ENCODE measurements at regions not wholly inside any gene's neighbourhood (a gene's known extent, or its start where the extent isn't known, plus 50 kb on each side); places are given as distances from the start of the nearest gene placed in this dataset.

DNA sequence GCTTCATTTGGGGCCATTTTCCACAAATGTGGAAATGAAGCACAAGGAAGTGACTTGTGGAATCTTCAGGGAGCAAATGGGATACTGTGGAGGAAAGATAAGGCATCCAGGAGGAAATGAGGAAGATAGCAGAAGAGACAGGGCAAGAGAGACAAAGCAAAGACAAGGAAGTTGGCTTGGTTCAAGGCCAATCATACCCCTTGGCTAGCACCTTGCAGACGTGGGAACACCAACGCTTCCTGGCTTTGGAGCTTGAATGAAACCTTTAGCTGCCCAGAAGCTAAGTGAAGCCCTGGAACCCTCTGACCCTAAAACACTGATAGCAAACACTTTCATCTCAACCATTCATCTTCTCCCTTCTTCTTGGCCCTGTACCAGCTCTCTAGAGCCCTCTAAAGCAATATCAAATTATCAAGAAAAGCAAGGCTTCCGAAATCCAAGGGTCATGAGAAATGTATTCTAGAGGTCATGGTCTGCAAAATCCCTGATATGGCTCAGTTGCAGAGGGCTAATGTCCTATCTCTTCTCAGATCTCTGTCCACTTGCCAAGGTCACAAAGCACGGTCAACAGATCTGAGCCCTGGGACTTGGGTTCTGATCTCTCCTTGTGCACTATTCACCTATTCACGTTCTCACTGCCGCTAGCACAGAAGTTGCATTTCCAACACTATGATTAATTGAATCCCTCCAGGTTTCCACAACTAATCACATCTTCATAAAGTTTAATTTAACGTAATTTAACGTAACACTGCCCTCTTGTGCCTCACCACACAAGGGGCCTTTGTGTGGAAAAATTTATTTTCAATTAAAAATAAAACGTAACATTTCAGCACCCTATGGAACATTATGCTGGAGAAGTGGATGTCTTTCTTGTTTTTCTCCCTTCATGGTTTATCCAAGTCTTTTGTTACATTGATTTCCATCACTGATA lies 557.6 kb upstream of the ADAMTS9 start:
- no peak for DNase-seq
- Histone ChIP-seq H3K36me3 (no peaks in the 10 kb centered on the region), H3K4me3 (ENCODE audit: low read depth, low read length) (no peak overlapping the region), H3K9me3 (ENCODE audit: severe bottlenecking) (no peaks in the 10 kb centered on the region), H3K27me3 (ENCODE audit: insufficient read depth, low read depth, severe bottlenecking) (no peaks in the 10 kb centered on the region), H3K27ac (no peak overlapping the region)
- TF ChIP-seq, protein P1, sequence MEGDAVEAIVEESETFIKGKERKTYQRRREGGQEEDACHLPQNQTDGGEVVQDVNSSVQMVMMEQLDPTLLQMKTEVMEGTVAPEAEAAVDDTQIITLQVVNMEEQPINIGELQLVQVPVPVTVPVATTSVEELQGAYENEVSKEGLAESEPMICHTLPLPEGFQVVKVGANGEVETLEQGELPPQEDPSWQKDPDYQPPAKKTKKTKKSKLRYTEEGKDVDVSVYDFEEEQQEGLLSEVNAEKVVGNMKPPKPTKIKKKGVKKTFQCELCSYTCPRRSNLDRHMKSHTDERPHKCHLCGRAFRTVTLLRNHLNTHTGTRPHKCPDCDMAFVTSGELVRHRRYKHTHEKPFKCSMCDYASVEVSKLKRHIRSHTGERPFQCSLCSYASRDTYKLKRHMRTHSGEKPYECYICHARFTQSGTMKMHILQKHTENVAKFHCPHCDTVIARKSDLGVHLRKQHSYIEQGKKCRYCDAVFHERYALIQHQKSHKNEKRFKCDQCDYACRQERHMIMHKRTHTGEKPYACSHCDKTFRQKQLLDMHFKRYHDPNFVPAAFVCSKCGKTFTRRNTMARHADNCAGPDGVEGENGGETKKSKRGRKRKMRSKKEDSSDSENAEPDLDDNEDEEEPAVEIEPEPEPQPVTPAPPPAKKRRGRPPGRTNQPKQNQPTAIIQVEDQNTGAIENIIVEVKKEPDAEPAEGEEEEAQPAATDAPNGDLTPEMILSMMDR (IDR thresholded peaks at IDR 0.05; ENCODE audit: low read depth, low read length), result no peak

DNA sequence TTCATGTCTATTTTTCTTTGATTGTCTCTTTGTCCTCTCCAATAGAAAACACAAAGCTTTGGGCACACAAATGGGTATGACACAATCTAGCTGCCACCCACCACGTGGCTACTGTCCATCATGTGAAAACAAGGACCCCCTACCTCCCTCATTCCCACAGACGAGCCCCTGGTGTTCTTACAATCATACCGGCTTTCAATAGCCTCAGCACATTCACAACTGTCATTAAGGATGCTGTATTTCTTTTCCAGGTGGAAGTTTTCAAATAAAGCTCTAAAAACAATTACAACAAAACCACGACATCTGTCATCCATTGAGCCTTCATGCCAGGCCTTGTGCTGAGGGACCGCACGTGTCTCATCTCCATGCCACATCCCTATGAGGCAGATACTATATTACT lies 552.6 kb upstream of the ADAMTS9 start:
- DNase-seq, result no peak
- TF ChIP-seq, protein P1 (IDR thresholded peaks at IDR 0.05; ENCODE audit: low read depth, low read length), result no peak
- H3K36me3 ChIP-seq, result no peaks in the 10 kb centered on the region
- H3K27ac ChIP-seq, result no peak overlapping the region
- H3K9me3 ChIP-seq (ENCODE audit: severe bottlenecking), result no peaks in the 10 kb centered on the region
- no peaks in the 10 kb centered on the region for H3K27me3 ChIP-seq (ENCODE audit: insufficient read depth, low read depth, severe bottlenecking)
- H3K4me3 ChIP-seq (ENCODE audit: low read depth, low read length), result no peak overlapping the region

DNA sequence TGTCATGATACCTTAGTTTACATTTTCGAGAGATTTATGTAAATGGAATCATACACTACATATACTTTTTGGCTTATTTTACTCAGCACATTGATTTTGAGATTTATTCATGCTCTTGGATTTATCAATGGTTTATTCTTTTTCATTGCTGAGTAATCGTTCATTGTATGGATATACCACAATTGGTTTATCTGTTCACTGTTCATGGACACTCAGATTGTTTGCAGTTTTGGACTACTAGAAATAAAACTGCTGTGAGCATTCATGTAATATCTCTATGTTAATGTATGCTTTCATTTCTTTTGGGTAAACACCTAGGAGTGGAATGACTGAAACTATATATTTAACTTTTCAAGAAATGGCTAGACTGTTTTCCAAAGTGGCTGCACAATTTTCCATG lies 550.9 kb upstream of the ADAMTS9 start:
- Histone ChIP-seq H3K36me3 (no peaks in the 10 kb centered on the region), H3K9me3 (ENCODE audit: severe bottlenecking) (no peaks in the 10 kb centered on the region), H3K4me3 (ENCODE audit: low read depth, low read length) (no peak overlapping the region), H3K27ac (no peak overlapping the region), H3K27me3 (ENCODE audit: insufficient read depth, low read depth, severe bottlenecking) (no peaks in the 10 kb centered on the region)
- TF ChIP-seq, protein P1 (IDR thresholded peaks at IDR 0.05; ENCODE audit: low read depth, low read length), result no peak
- no peak for DNase-seq

DNA sequence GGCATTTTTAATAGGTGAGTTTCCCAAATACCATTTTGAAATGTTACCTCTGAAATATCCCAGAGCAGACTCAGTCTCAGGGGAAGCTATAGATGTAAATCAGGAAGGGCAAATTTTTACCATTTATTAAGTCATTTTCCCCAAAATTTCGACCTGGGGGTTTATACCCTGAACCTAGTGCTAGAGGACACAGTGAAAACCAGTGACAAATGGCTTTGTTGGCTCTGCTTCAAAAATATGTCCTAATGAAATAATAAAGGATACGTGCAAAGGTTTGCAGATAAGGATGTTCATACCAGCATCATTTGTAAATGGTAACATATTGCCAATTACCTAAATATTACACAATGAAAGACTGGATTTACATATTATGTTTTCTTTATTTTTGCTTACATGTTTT lies 546.7 kb upstream of the ADAMTS9 start:
- TF ChIP-seq, protein P1 (IDR thresholded peaks at IDR 0.05; ENCODE audit: low read depth, low read length), result no peak
- Histone ChIP-seq H3K4me3 (ENCODE audit: low read depth, low read length) (no peak overlapping the region), H3K9me3 (ENCODE audit: severe bottlenecking) (no peaks in the 10 kb centered on the region), H3K36me3 (no peaks in the 10 kb centered on the region), H3K27me3 (ENCODE audit: insufficient read depth, low read depth, severe bottlenecking) (no peaks in the 10 kb centered on the region), H3K27ac (no peak overlapping the region)
- DNase-seq, result no peak

DNA sequence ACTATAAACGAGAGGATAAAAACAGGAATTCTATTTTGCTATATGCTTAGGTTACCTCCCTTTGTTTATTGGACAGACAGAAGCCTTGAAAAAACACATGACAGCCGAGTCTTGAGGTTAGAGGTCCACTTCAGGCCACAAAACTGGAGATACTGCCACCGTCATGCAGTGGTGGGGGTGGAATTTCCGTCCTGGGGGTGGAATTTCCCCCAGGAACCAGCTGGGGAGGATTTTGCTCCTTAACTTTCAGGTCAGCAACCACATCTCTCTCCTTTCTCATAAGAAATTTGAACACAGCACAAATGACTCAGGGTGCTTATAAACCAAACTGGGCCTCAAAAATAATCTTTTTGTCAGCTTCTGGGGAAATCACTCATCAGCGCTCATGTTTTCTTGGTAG lies 545.8 kb upstream of the ADAMTS9 start:
- TF ChIP-seq, protein P1 (IDR thresholded peaks at IDR 0.05; ENCODE audit: low read depth, low read length), result no peak
- Histone ChIP-seq H3K4me3 (ENCODE audit: low read depth, low read length) (no peak overlapping the region), H3K27me3 (ENCODE audit: insufficient read depth, low read depth, severe bottlenecking) (no peaks in the 10 kb centered on the region), H3K9me3 (ENCODE audit: severe bottlenecking) (no peaks in the 10 kb centered on the region), H3K36me3 (no peaks in the 10 kb centered on the region), H3K27ac (no peak overlapping the region)
- DNase-seq, result no peak

Measured in WERI-Rb-1 (cell line).